Activated naive CD4-positive, alpha-beta T cell treated with anti-CD3 and anti-CD28 coated beads, Interleukin-2, amount 50 U/mL, for 72 hours (primary cell): ENCODE measurements at regions not wholly inside any gene's neighbourhood (a gene's known extent, or its start where the extent isn't known, plus 50 kb on each side); places are given as distances from the start of the nearest gene placed in this dataset.
"Not testable (repeated sequence)": the region's sequence is repeated elsewhere in the genome, so short reads cannot be mapped to it uniquely, and the experiment has no call there.

Experiments used
- ATAC-seq, 2 donors: fragments of 150-1000 bp; cut with Tn5 transposase; 2 replicates each; pipeline ENCODE4 v1.10.0; 2021; ENCODE audit warnings: mild to moderate bottlenecking in 2 of 2, moderate library complexity in 2 of 2
- DNase-seq, 2 donors: peaks; one replicate each; pipeline ENCODE4 v3.0.0; 2021 to 2022; ENCODE audit warnings: low spot score in 2 of 2
- H3K27ac Mint-ChIP-seq, 2 donors: one replicate each; pipeline ENCODE4 v1.8.0; 2022; ENCODE audit warnings: mild to moderate bottlenecking in 2 of 2, mixed read lengths in 2 of 2
- H3K36me3 Mint-ChIP-seq, 2 donors: one replicate each; pipeline ENCODE4 v1.8.0; 2022; ENCODE audit warnings: mixed read lengths in 2 of 2
- H3K9me3 Mint-ChIP-seq, 2 donors: one replicate each; pipeline ENCODE4 v1.8.0; 2022; ENCODE audit warnings: mixed read lengths in 2 of 2

- Mint-ChIP-seq H3K9me3 (peaks cover 9 to 26% of the 10 kb centered on the region in 2 donors), H3K27ac (no peak overlapping the region), H3K36me3 (peaks cover 0 to 2% of the 10 kb centered on the region in 2 donors)
- DNase-seq (no peak), ATAC-seq (no peak)
These were observed 2034.2 kb upstream of the PRR20A start for GRCh38 chr13:55106509-55106908.

- H3K9me3 Mint-ChIP-seq = peaks cover 8 to 15% of the 10 kb centered on the region in 2 donors
- H3K36me3 Mint-ChIP-seq = no peaks in the 10 kb centered on the region
- H3K27ac Mint-ChIP-seq = no peak overlapping the region
- DNase-seq = no peak
- ATAC-seq = no peak
These were observed 2020.1 kb upstream of the PRR20A start for GRCh38 chr13:55120631-55121030.

GRCh38 chr13:55155046-55155445, 1985.7 kb upstream of the PRR20A start:
- Mint-ChIP-seq H3K36me3 (no peaks in the 10 kb centered on the region), H3K27ac (no peak overlapping the region), H3K9me3 (peaks cover 10 to 34% of the 10 kb centered on the region in 2 donors)
- ATAC-seq (no peak), DNase-seq (no peak)

- H3K9me3 Mint-ChIP-seq = peaks cover 16 to 30% of the 10 kb centered on the region in 2 donors
- DNase-seq (no peak), ATAC-seq (no peak)
- no peak overlapping the region for H3K27ac Mint-ChIP-seq
- H3K36me3 Mint-ChIP-seq = no peaks in the 10 kb centered on the region
These were observed 1981.0 kb upstream of the PRR20A start for GRCh38 chr13:55159765-55160164.

- Mint-ChIP-seq H3K36me3 (peaks cover 5 to 7% of the 10 kb centered on the region in 2 donors), H3K9me3 (peaks cover 21 to 28% of the 10 kb centered on the region in 2 donors), H3K27ac (no peak overlapping the region)
- no peak for ATAC-seq
- no peak for DNase-seq
These were observed 1979.9 kb upstream of the PRR20A start for GRCh38 chr13:55160867-55161266.

- not testable (repeated sequence) for ATAC-seq, H3K27ac Mint-ChIP-seq, H3K36me3 Mint-ChIP-seq, DNase-seq
- H3K9me3 Mint-ChIP-seq = peaks cover 21 to 27% of the 10 kb centered on the region in 2 donors
These were observed 1962.1 kb upstream of the PRR20A start for GRCh38 chr13:55178582-55178981.

GRCh38 chr13:55190996-55191395, 1949.7 kb upstream of the PRR20A start:
- ATAC-seq (no peak), DNase-seq (no peak)
- Mint-ChIP-seq H3K9me3 (peaks cover 5 to 9% of the 10 kb centered on the region in 2 donors), H3K27ac (no peak overlapping the region), H3K36me3 (no peaks in the 10 kb centered on the region)

GRCh38 chr13:55199134-55199533, 1941.6 kb upstream of the PRR20A start:
- H3K36me3 Mint-ChIP-seq = no peaks in the 10 kb centered on the region
- DNase-seq = no peak
- H3K9me3 Mint-ChIP-seq = peaks cover 13 to 24% of the 10 kb centered on the region in 2 donors
- no peak for ATAC-seq
- no peak overlapping the region for H3K27ac Mint-ChIP-seq

- Mint-ChIP-seq H3K27ac (no peak overlapping the region), H3K9me3 (peaks cover 3 to 9% of the 10 kb centered on the region in 2 donors), H3K36me3 (no peaks in the 10 kb centered on the region)
- no peak for ATAC-seq
- no peak for DNase-seq
These were observed 1925.8 kb upstream of the PRR20A start for GRCh38 chr13:55214841-55215345.

- DNase-seq = no peak
- no peak overlapping the region for H3K27ac Mint-ChIP-seq
- no peaks in the 10 kb centered on the region for H3K36me3 Mint-ChIP-seq
- peaks cover 6 to 13% of the 10 kb centered on the region in 2 donors for H3K9me3 Mint-ChIP-seq
- no peak for ATAC-seq
These were observed 1921.2 kb upstream of the PRR20A start for GRCh38 chr13:55219538-55219937.

GRCh38 chr13:55229906-55230569, 1910.7 kb upstream of the PRR20A start:
- DNase-seq (no peak), ATAC-seq (no peak)
- H3K36me3 Mint-ChIP-seq = no peaks in the 10 kb centered on the region
- peaks cover 5 to 8% of the 10 kb centered on the region in 2 donors for H3K9me3 Mint-ChIP-seq
- no peak overlapping the region for H3K27ac Mint-ChIP-seq

- ATAC-seq (no peak), DNase-seq (no peak)
- Mint-ChIP-seq H3K27ac (no peak overlapping the region), H3K9me3 (peaks cover 5 to 8% of the 10 kb centered on the region in 2 donors), H3K36me3 (no peaks in the 10 kb centered on the region)
These were observed 1910.2 kb upstream of the PRR20A start for GRCh38 chr13:55230570-55230908.

- ATAC-seq (no peak), DNase-seq (no peak)
- Mint-ChIP-seq H3K36me3 (no peaks in the 10 kb centered on the region), H3K27ac (no peak overlapping the region), H3K9me3 (peaks cover 12 to 15% of the 10 kb centered on the region in 2 donors)
These were observed 1906.4 kb upstream of the PRR20A start for GRCh38 chr13:55234311-55234710.

GRCh38 chr13:55245005-55245644, 1895.6 kb upstream of the PRR20A start:
- ATAC-seq = no peak
- no peaks in the 10 kb centered on the region for H3K36me3 Mint-ChIP-seq
- no peak for DNase-seq

GRCh38 chr13:55255236-55255635, 1885.5 kb upstream of the PRR20A start:
- DNase-seq (no peak), ATAC-seq (no peak)
- Mint-ChIP-seq H3K36me3 (no peaks in the 10 kb centered on the region), H3K9me3 (peaks cover 28% of the 10 kb centered on the region in 2 donors), H3K27ac (no peak overlapping the region)

More at GRCh38 chr13:55245005-55245644, 1895.6 kb upstream of the PRR20A start:
- H3K9me3 Mint-ChIP-seq = peaks cover 26 to 28% of the 10 kb centered on the region in 2 donors
- no peak overlapping the region for H3K27ac Mint-ChIP-seq

- Mint-ChIP-seq H3K9me3 (peaks cover 17 to 20% of the 10 kb centered on the region in 2 donors), H3K36me3 (no peaks in the 10 kb centered on the region), H3K27ac (no peak overlapping the region)
- ATAC-seq = no peak
- DNase-seq = no peak
These were observed 1877.7 kb upstream of the PRR20A start for GRCh38 chr13:55263045-55263444.

- Mint-ChIP-seq H3K36me3 (no peaks in the 10 kb centered on the region), H3K27ac (no peak overlapping the region), H3K9me3 (peaks cover 12 to 19% of the 10 kb centered on the region in 2 donors)
- ATAC-seq = no peak
- DNase-seq = no peak
These were observed 1874.1 kb upstream of the PRR20A start for GRCh38 chr13:55266644-55267043.

- DNase-seq (no peak), ATAC-seq (no peak)
- Mint-ChIP-seq H3K36me3 (peaks cover 0 to 12% of the 10 kb centered on the region in 2 donors), H3K9me3 (peaks cover 24 to 32% of the 10 kb centered on the region in 2 donors), H3K27ac (no peak overlapping the region)
These were observed 1842.5 kb upstream of the PRR20A start for GRCh38 chr13:55298201-55298600.
